ENCODE measurements at regions not wholly inside any gene's neighbourhood (a gene's known extent, or its start where the extent isn't known, plus 50 kb on each side); places are given as distances from the start of the nearest gene placed in this dataset.
"Not testable (repeated sequence)": the region's sequence is repeated elsewhere in the genome, so short reads cannot be mapped to it uniquely, and the experiment has no call there.

- not testable (repeated sequence) for DNase-seq (ENCODE audit: low read depth); H3K4me3 ChIP-seq (ENCODE audit: low read depth, low read length)
Measured at GRCh38 chr1:761791-762190, 75.3 kb upstream of the OR4F16 start.

- DNase-seq (ENCODE audit: low read depth); H3K4me3 ChIP-seq (ENCODE audit: low read depth, low read length): not testable (repeated sequence)
Measured at GRCh38 chr1:771449-771848, 85.0 kb upstream of the OR4F16 start.

- DNase-seq (ENCODE audit: low read depth), result not testable (repeated sequence)
- H3K4me3 ChIP-seq (ENCODE audit: low read depth, low read length), result peak overlapping the region; percentile 67
Measured at GRCh38 chr1:777480-778180, 91.2 kb upstream of the OR4F16 start.

GRCh38 chr1:778451-779278 lies 92.2 kb upstream of the OR4F16 start:
- peak overlapping the region; percentile 67 for H3K4me3 ChIP-seq (ENCODE audit: low read depth, low read length)
- TF ChIP-seq CTCF (conservative IDR thresholded peaks at IDR 0.05; ENCODE audit: low read depth, low read length), result peak; percentile 41

GRCh38 chr1:779621-780020 lies 93.2 kb upstream of the OR4F16 start:
- H3K4me3 ChIP-seq (ENCODE audit: low read depth, low read length), result peak overlapping the region; percentile 33

More at GRCh38 chr1:778451-779278, 92.2 kb upstream of the OR4F16 start:
- DNase-seq (ENCODE audit: low read depth), result peak; percentile 99

GRCh38 chr1:788835-789234 lies 102.4 kb upstream of the OR4F16 start:
- no peak for DNase-seq (ENCODE audit: low read depth)
- H3K4me3 ChIP-seq (ENCODE audit: low read depth, low read length), result no peak overlapping the region
- TF ChIP-seq CTCF (conservative IDR thresholded peaks at IDR 0.05; ENCODE audit: low read depth, low read length), result no peak

More at GRCh38 chr1:779621-780020, 93.2 kb upstream of the OR4F16 start:
- DNase-seq (ENCODE audit: low read depth), result peak; percentile 24

- not testable (repeated sequence) for DNase-seq (ENCODE audit: low read depth); H3K4me3 ChIP-seq (ENCODE audit: low read depth, low read length)
Measured at GRCh38 chr1:789606-790005, 103.2 kb upstream of the OR4F16 start.

GRCh38 chr1:790388-790930 lies 104.0 kb upstream of the OR4F16 start:
- not testable (repeated sequence) for DNase-seq (ENCODE audit: low read depth); H3K4me3 ChIP-seq (ENCODE audit: low read depth, low read length)

- H3K4me3 ChIP-seq (ENCODE audit: low read depth, low read length); DNase-seq (ENCODE audit: low read depth): not testable (repeated sequence)
Measured at GRCh38 chr1:794310-794709, 107.9 kb upstream of the OR4F16 start.

- DNase-seq (ENCODE audit: low read depth); H3K4me3 ChIP-seq (ENCODE audit: low read depth, low read length): not testable (repeated sequence)
Measured at GRCh38 chr1:794918-795584, 108.6 kb upstream of the OR4F16 start.

GRCh38 chr1:797649-798048 lies 111.2 kb upstream of the OR4F16 start:
- DNase-seq (ENCODE audit: low read depth); H3K4me3 ChIP-seq (ENCODE audit: low read depth, low read length): not testable (repeated sequence)

- H3K4me3 ChIP-seq (ENCODE audit: low read depth, low read length); DNase-seq (ENCODE audit: low read depth): not testable (repeated sequence)
Measured at GRCh38 chr1:800397-800796, 113.9 kb upstream of the OR4F16 start.

- not testable (repeated sequence) for H3K4me3 ChIP-seq (ENCODE audit: low read depth, low read length)
- peak; percentile 72 for DNase-seq (ENCODE audit: low read depth)
Measured at GRCh38 chr1:804378-805115, 118.1 kb upstream of the OR4F16 start.

GRCh38 chr1:805310-805709 lies 118.4 kb upstream of the SAMD11 start:
- DNase-seq (ENCODE audit: low read depth), result not testable (repeated sequence)

GRCh38 chr1:807066-807465 lies 116.7 kb upstream of the SAMD11 start:
- H3K4me3 ChIP-seq (ENCODE audit: low read depth, low read length); DNase-seq (ENCODE audit: low read depth): not testable (repeated sequence)

More at GRCh38 chr1:805310-805709, 118.4 kb upstream of the SAMD11 start:
- not testable (repeated sequence) for H3K4me3 ChIP-seq (ENCODE audit: low read depth, low read length)

All from choroid plexus epithelial cell (primary cell).